ENCODE measurements at regions not wholly inside any gene's neighbourhood (a gene's known extent, or its start where the extent isn't known, plus 50 kb on each side); places are given as distances from the start of the nearest gene placed in this dataset.

- no peak for DNase-seq
These were observed 332.2 kb upstream of the ST6GAL2 start for GRCh38 chr2:107218208-107218607.

- no peak for DNase-seq
These were observed 336.5 kb upstream of the ST6GAL2 start for GRCh38 chr2:107222466-107222865.

- DNase-seq: no peak
These were observed 349.7 kb upstream of the ST6GAL2 start for GRCh38 chr2:107235491-107236254.

- DNase-seq: no peak
These were observed 356.8 kb upstream of the ST6GAL2 start for GRCh38 chr2:107242811-107243210.

GRCh38 chr2:107248932-107249331 is 363.0 kb upstream of the ST6GAL2 start:
- DNase-seq: no peak

- no peak for DNase-seq
These were observed 369.8 kb upstream of the ST6GAL2 start for GRCh38 chr2:107255744-107256143.

- DNase-seq: peak in 1 of 3 donors; percentile 18
These were observed 372.8 kb upstream of the ST6GAL2 start for GRCh38 chr2:107258531-107259407.

- DNase-seq: no peak
These were observed 373.6 kb upstream of the ST6GAL2 start for GRCh38 chr2:107259408-107260195.

- DNase-seq: peak in 1 of 3 donors; percentile 23
These were observed 377.7 kb upstream of the ST6GAL2 start for GRCh38 chr2:107263628-107264027.

- DNase-seq: no peak
These were observed 378.2 kb upstream of the ST6GAL2 start for GRCh38 chr2:107264184-107264583.

- no peak for DNase-seq
These were observed 380.6 kb upstream of the ST6GAL2 start for GRCh38 chr2:107266555-107266954.

GRCh38 chr2:107267086-107267485 is 381.1 kb upstream of the ST6GAL2 start:
- no peak for DNase-seq

- no peak for DNase-seq
These were observed 390.1 kb upstream of the ST6GAL2 start for GRCh38 chr2:107276034-107276433.

- DNase-seq: no peak
These were observed 392.7 kb upstream of the ST6GAL2 start for GRCh38 chr2:107278672-107279071.

- peak in 2 of 3 donors; percentile 10 to 32 for DNase-seq
These were observed 395.7 kb upstream of the ST6GAL2 start for GRCh38 chr2:107281637-107282036.

- DNase-seq: no peak
These were observed 396.2 kb upstream of the ST6GAL2 start for GRCh38 chr2:107282135-107282534.

- no peak for DNase-seq
These were observed 399.8 kb upstream of the ST6GAL2 start for GRCh38 chr2:107285621-107286299.

GRCh38 chr2:107290041-107290440 is 404.1 kb upstream of the ST6GAL2 start:
- no peak for DNase-seq

GRCh38 chr2:107303964-107304363 is 418.0 kb upstream of the ST6GAL2 start:
- no peak for DNase-seq

GRCh38 chr2:107305966-107306365 is 420.0 kb upstream of the ST6GAL2 start:
- DNase-seq: no peak

GRCh38 chr2:107306881-107307280 is 420.9 kb upstream of the ST6GAL2 start:
- DNase-seq: no peak

- no peak for DNase-seq
These were observed 422.9 kb upstream of the ST6GAL2 start for GRCh38 chr2:107308835-107309234.
